Neural cell (in vitro differentiated cells): ENCODE measurements at regions not wholly inside any gene's neighbourhood (a gene's known extent, or its start where the extent isn't known, plus 50 kb on each side); places are given as distances from the start of the nearest gene placed in this dataset.

Experiments
- H2AFZ ChIP-seq: fragments of 200-600, 300-800 bp; sonication (generic), shearing (Covaris generic); 2 replicates; pipeline ENCODE4 v1.6.0; 2014; ENCODE audit warnings: low read depth, mild to moderate bottlenecking, antibody characterized with exemption, low read length, moderate library complexity
- H3F3A ChIP-seq: fragments of 200-600 bp; shearing (Covaris generic); 2 replicates; pipeline ENCODE4 v1.6.1; 2016; ENCODE audit warnings: mild to moderate bottlenecking, moderate library complexity, mixed read lengths, antibody characterized with exemption, low read length; ENCODE audit not compliant: insufficient read depth, poor library complexity, severe bottlenecking
- H3K27ac ChIP-seq: fragments of 200-600, 300-800 bp; sonication (generic), shearing (Covaris generic); 2 replicates; pipeline ENCODE4 v1.5.1; 2014; ENCODE audit warnings: mild to moderate bottlenecking, low read length, moderate library complexity
- H3K27me3 ChIP-seq: fragments of 300-800, 200-600 bp; sonication (generic), shearing (Covaris generic); 2 replicates; pipeline ENCODE4 v1.6.0; 2014; ENCODE audit warnings: mild to moderate bottlenecking, low read depth, low read length, moderate library complexity; ENCODE audit not compliant: insufficient read depth
- H3K36me3 ChIP-seq: fragments of 300-800, 200-600 bp; sonication (generic), shearing (Covaris generic); 2 replicates; pipeline ENCODE4 v1.5.1; 2014; ENCODE audit warnings: mild to moderate bottlenecking, antibody characterized with exemption, low read length, moderate library complexity; ENCODE audit not compliant: insufficient read depth
- H3K4me2 ChIP-seq: fragments of 300-800, 200-600 bp; sonication (generic), shearing (Covaris generic); 2 replicates; pipeline ENCODE4 v1.6.0; 2014; ENCODE audit warnings: mild to moderate bottlenecking, low read length
- H3K4me3 ChIP-seq: fragments of 300-800, 200-600 bp; sonication (generic), shearing (Covaris generic); 2 replicates; pipeline ENCODE4 v1.5.1; 2014; ENCODE audit warnings: mild to moderate bottlenecking, low read length, moderate library complexity
- H3K79me2 ChIP-seq: fragments of 200-600 bp; shearing (Covaris generic); replicated peaks from 2 replicates; pipeline ENCODE4 v1.6.0; 2014; ENCODE audit warnings: mild to moderate bottlenecking, low read length, moderate library complexity; ENCODE audit not compliant: insufficient read depth
- H3K9ac ChIP-seq: fragments of 300-800, 200-600 bp; sonication (generic), shearing (Covaris generic); 2 replicates; pipeline ENCODE4 v1.6.1; 2016; ENCODE audit warnings: mild to moderate bottlenecking, low read length, mixed read lengths
- H3K9me2 ChIP-seq: fragments of 200-600 bp; shearing (Covaris generic); 2 replicates; pipeline ENCODE4 v1.6.1; 2016; ENCODE audit warnings: mild to moderate bottlenecking, low read length, mixed read lengths; ENCODE audit not compliant: insufficient read depth
- H3K9me3 ChIP-seq: fragments of 200-600, 300-800 bp; sonication (generic), shearing (Covaris generic); 2 replicates; pipeline ENCODE4 v1.6.1; 2016; ENCODE audit warnings: mild to moderate bottlenecking, mixed run types, low read length, moderate library complexity, mixed read lengths
- H4K20me1 ChIP-seq: fragments of 200-600 bp; shearing (Covaris generic); 2 replicates; pipeline ENCODE4 v1.6.1; 2016; ENCODE audit warnings: mild to moderate bottlenecking, mixed run types; ENCODE audit not compliant: insufficient read depth
- CTCF ChIP-seq: fragments of 450-650 bp; IDR thresholded peaks from 2 replicates; pipeline ENCODE4 v1.5.1; 2014; ENCODE audit warnings: antibody characterized with exemption, mild to moderate bottlenecking, moderate library complexity; ENCODE audit not compliant: poor library complexity, severe bottlenecking
- EP300 ChIP-seq: fragments of 450-650 bp; conservative IDR thresholded peaks from 2 replicates; pipeline ENCODE4 v1.6.1; 2014; ENCODE audit warnings: antibody characterized with exemption, mild to moderate bottlenecking, moderate library complexity; ENCODE audit not compliant: poor library complexity, severe bottlenecking
- EZH2 ChIP-seq: fragments of 200-600, 300-800 bp; shearing (Covaris generic), sonication (generic); IDR thresholded peaks from 2 replicates; pipeline ENCODE4 v1.6.1; 2014; ENCODE audit warnings: antibody characterized with exemption, low read length, borderline replicate concordance, mild to moderate bottlenecking; ENCODE audit not compliant: insufficient read depth, poor library complexity, severe bottlenecking
- MXI1 ChIP-seq: fragments of 450-650 bp; conservative IDR thresholded peaks from 2 replicates; pipeline ENCODE4 v1.6.1; 2014; ENCODE audit warnings: antibody characterized with exemption, mild to moderate bottlenecking; ENCODE audit not compliant: poor library complexity, severe bottlenecking
- POLR2AphosphoS5 ChIP-seq: IDR thresholded peaks from 2 replicates; pipeline ENCODE4 v1.6.1; 2012
- RAD21 ChIP-seq: fragments of 450-650 bp; conservative IDR thresholded peaks from 2 replicates; pipeline ENCODE4 v1.6.1; 2014; ENCODE audit warnings: antibody characterized with exemption, mild to moderate bottlenecking, moderate library complexity
- REST ChIP-seq: IDR thresholded peaks from 2 replicates; pipeline ENCODE4 v1.6.1; 2012; ENCODE audit warnings: borderline replicate concordance
- SMC3 ChIP-seq: fragments of 450-650 bp; conservative IDR thresholded peaks from 2 replicates; pipeline ENCODE4 v1.6.1; 2014; ENCODE audit warnings: antibody characterized with exemption, mild to moderate bottlenecking, moderate library complexity; ENCODE audit not compliant: poor library complexity
- TAF1 ChIP-seq: IDR thresholded peaks from 2 replicates; pipeline ENCODE4 v1.6.1; 2012; ENCODE audit warnings: low read depth

GRCh38 chr5:3249401-3249800 is 346.2 kb upstream of the IRX1 start:
- H4K20me1 ChIP-seq = no peaks in the 10 kb centered on the region
- H3K9me3 ChIP-seq = no peaks in the 10 kb centered on the region
- no peaks in the 10 kb centered on the region for H3K9me2 ChIP-seq
- H2AFZ ChIP-seq = no peak overlapping the region
- no peak overlapping the region for H3K27ac ChIP-seq
- no peaks in the 10 kb centered on the region for H3K36me3 ChIP-seq
- H3K4me3 ChIP-seq = no peak overlapping the region
- no peak for TF ChIP-seq REST
- no peak for TF ChIP-seq MXI1
- TF ChIP-seq EZH2 = no peak
- no peak for TF ChIP-seq EP300
- TF ChIP-seq TAF1 = no peak
- no peak for TF ChIP-seq CTCF
- no peak for TF ChIP-seq SMC3
- no peak for TF ChIP-seq RAD21
- TF ChIP-seq POLR2AphosphoS5 = no peak
- no peaks in the 10 kb centered on the region for H3K79me2 ChIP-seq
- no peak overlapping the region for H3K4me2 ChIP-seq
- no peak overlapping the region for H3K9ac ChIP-seq
- no peaks in the 10 kb centered on the region for H3K27me3 ChIP-seq
- H3F3A ChIP-seq = no peaks in the 10 kb centered on the region

- H3F3A ChIP-seq = no peaks in the 10 kb centered on the region
- no peaks in the 10 kb centered on the region for H4K20me1 ChIP-seq
- H3K27me3 ChIP-seq = no peaks in the 10 kb centered on the region
- no peak overlapping the region for H2AFZ ChIP-seq
- no peak overlapping the region for H3K4me2 ChIP-seq
- H3K9me2 ChIP-seq = no peaks in the 10 kb centered on the region
- no peak overlapping the region for H3K27ac ChIP-seq
- H3K36me3 ChIP-seq = no peaks in the 10 kb centered on the region
- H3K9me3 ChIP-seq = peaks cover 7% of the 10 kb centered on the region
- H3K9ac ChIP-seq = no peak overlapping the region
- H3K79me2 ChIP-seq = no peaks in the 10 kb centered on the region
- TF ChIP-seq CTCF = no peak
- no peak for TF ChIP-seq REST
- no peak for TF ChIP-seq EZH2
- TF ChIP-seq MXI1 = no peak
- TF ChIP-seq SMC3 = no peak
- no peak overlapping the region for H3K4me3 ChIP-seq
These were observed 358.3 kb upstream of the IRX1 start for GRCh38 chr5:3237276-3237868.
